HG03565 (cell line): ENCODE measurements at regions not wholly inside any gene's neighbourhood (a gene's known extent, or its start where the extent isn't known, plus 50 kb on each side); places are given as distances from the start of the nearest gene placed in this dataset.

Experiments used
- ATAC-seq: cut with Tn5 transposase; IDR thresholded peaks from one replicate; pipeline ENCODE4 v1.9.1; 2021; ENCODE audit warnings: mild to moderate bottlenecking, moderate library complexity; ENCODE audit not compliant: unreplicated experiment

DNA sequence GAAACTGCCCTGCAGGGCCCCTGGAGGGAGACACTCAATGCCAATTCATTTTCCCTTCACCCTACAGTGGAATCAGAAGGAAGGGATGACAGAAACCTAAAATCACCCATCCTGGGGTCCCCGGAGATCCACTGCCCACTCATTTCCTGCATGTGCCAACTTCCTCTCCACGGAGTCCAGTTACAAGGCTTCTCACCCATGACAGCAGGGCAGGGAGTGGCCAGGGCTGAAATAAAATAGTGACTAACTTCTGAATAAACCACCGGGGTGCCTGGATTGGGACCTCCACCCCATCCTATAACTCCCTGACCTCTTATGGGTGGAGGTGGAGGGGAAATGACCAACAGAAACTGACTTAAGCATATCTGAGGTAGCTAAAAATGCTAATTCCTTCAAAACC is 362.3 kb downstream of the MAFB start:
- ATAC-seq = no peak

DNA sequence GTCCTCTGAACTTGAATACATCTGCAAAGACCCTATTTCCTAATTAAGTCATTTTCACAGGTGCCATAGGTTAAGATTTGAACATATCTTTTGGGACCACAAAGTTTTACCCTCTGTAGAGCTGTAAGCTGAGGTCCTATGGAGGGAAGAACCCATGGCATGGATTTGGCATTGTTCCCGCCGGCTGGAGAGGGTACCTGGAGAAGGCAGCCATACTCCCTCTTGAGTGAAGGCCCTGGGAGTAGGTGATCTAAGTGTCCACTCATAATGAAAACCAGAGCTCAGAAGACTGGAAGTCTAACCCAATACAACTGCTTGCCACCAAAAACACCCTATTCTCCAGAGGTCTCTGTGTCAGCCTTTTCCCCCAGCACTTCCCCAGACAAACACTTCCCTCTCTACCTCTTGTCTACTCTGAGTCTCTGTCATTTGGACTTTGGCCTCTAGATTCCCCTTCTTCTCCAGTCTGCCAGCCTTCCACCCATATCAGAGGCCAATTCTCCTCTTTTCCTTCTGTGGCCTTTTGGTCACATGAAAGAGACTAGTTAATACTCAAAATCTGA is 363.9 kb downstream of the MAFB start:
- no peak for ATAC-seq

DNA sequence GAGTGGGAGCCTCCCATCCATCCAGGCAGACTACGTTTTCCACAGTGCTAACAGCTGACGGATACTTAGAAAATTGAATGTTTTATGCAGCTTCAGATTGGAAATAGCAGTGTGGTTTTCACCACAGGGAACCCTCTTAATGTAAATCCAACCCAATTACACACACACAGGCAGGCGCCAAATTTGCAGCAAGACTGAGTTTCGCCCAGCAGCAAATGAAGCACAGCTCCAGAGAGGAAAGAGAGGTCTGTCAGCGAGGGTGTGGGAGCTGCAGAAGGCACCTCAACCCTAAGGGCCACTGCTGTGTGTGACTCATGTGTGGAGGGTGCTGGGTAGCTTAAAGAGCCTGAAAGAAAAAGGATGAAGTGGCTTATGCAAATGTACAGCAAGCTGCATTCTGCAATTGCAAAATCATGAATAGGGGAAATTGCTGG is 365.7 kb downstream of the MAFB start:
- no peak for ATAC-seq

DNA sequence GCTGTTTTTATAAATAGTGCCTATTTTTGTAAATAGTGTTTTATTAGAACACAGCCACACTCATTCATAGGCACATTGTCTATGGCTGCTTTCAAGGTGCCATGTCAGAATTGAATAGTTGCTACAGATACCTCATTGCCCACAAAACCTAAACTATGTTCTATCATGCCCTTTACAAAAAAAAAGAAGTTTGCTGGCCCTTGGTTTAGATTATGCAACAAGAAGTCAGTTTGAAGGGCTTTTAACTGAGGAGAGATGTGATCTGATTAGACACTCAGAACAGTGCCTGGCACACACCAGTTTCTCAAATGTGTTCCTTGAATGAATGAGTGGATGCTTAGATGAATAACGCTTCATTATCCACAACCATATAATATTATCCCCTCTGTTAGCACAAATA is 366.1 kb downstream of the MAFB start:
- ATAC-seq = no peak

DNA sequence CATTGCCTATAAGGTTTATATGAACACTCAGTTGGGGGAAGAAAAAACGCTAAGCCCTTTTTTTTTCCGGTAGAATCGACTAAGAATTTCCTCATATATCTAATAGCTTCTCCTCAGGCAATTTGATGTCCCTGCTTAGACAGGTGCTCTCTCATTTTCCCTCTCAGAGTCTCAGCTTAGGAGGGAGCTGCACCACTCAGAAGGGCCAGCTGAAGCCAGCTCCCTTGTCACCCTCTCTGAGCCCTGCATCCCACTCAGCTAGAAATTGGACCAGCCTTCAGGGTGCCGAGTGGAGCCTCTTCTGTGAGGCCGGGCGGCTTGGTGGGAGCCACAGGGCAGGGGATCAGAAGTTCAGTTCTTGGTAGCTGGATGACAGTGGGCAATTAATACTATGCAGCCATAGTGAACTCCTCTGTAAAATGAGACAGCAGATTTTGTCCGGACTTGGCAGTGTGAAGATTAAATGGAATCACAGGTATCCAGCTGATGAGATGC is 368.5 kb downstream of the MAFB start:
- no peak for ATAC-seq

DNA sequence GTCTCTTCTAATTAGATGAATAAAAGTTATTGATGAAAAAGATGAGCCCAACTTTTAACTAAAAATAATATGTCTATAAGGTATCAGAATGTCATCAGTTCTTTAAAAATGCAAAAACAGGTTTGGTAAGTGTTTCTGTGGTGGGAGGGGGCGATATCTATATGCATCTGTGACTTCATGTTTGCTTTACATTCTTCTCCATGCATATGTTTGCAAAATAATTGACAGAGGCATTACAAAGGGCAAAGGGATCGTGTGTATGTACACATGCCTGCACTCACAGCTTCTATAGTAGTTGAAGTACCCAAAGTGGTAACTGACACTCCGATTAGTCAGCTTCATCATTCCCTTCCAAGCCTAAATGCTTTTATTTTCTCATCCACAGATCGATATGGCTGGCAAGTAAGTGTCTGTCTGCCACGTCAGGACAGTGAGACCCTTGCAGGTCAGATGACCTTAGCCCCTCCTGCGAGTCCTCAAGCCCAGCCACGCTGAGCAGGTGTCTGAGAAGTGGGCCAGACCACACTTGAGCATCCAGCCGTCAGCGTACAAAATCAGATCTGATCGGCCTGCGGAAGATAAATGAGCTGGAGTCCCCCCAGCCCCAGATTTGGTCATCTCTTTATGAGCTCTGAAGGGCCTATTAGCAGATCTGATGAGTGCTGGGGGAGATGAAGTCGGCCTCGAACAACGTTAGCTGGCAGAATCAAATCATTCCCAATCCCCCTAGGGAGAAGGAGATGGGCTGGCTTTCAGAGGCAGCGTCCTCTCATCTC is 369.1 kb downstream of the MAFB start:
- no peak for ATAC-seq

DNA sequence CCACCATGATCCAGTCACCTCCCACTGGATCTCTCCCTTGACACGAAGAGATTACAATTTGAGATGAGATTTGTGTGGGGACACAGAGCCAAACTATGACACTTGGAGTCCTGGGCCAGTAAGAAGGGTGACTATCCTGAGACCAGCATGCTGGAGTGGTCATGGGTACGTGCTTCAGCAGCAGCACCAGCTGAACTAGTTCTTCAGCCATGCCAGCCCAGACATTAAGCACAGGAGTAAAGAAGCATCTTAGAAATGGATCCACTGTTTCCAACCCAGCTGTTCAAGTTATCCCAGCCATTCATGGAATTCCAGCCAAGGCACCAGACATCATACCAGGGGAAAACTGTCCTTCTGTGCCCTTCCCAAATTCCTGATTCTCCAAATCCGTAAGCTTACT is 370.0 kb downstream of the MAFB start:
- ATAC-seq = no peak

DNA sequence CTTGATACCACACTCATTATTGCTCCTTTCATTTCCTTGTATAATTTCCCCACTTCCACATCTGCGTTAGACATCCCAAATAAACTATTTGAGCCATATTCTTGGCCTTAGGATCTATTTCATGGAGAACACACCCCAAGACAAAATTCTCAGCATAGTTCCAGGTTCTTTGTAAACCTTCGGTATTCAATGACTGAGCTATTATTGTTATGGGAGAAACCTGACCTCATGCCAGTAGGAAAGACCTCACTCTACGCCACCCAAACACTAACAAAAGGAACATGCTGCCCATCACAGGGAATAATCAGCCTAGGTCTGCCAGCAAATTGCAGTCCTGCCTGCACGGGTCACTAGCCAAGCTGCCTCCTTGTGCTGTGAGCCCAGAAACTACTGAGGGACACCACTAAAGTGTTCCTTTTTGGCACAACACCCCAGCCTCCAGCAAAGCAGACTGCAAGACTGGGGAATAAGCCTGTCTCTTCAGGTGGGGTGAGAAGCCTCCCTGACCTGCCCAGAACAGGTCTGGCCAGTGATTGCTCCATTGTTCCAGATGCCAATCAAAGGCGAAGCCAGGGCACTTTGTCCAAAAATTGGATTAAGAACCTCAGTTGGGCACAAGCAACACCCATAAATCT is 371.8 kb downstream of the MAFB start:
- no peak for ATAC-seq

DNA sequence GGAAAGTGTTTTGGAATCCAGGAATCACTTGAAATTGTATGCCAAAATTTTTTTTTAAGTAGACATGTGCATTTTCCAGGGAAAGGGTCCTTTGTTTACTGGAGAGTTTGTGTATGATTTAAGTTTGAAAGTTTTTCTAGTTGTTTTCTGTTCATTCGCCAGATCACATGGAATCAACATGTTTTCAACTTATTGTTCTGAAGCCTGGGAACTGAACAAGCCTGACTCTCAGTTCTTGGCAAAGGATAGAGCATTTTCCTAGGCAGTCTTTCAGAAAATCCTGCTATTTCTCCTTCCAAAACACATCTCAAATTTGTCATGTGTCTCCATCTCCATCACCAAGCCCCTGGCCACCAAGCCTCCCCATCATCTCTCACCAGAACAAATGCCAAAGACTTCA is 374.8 kb downstream of the MAFB start:
- no peak for ATAC-seq

DNA sequence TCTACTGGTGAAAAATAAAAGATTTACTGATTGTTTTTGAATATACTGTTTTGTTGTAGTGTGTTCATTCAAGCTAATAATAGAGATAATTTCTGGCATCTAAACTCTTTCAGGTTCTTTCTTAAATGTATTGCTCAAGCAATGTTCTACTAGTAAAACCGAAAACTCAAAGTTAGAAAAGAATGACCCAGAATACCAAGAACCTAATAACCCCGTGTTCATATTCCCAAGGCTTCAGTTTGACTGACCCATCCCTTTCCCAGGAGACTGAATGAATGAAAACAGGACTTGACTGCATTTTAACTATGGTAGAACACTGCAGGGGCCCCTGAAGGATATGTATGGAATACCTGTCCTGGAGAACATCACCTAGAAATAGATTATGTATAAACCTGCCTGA is 375.3 kb downstream of the MAFB start:
- no peak for ATAC-seq

DNA sequence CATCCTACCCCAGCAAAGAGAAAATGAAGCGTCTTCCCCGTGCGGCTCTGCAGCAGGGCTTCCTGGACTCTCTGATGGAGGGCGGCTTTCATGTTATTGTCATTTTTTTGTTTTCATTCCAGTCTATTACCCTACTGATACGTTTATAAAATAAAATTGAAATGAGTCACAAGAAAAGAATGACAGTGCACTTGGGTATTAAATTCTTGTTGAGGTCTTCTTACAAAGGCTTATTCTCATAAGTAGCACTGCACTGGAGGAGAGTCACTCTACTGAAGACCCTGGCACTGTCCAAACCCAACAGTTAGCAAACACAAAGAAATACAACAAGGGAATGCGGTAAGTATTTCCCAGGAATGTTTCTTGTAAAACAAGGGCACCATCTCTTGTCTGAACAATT is 379.3 kb downstream of the MAFB start:
- ATAC-seq = no peak

DNA sequence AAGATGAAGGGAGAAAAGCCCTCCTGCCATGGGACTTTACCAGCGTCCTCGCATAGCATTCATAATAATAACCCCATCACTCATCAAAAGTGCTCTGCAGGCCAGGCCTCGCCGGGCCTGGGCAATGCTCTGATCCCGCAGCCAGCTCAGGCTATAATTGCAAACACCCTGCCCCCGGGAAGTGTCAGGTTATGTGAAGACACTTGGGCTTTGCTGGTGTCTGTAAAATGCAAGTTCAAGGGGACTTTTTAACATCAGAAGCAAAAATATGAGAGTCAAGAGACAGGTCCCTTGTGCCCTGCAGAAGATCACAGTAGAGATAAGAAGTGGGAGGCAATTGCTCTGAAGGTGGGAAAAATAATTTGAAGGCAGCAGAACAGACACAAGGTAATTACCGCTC is 381.0 kb downstream of the MAFB start:
- no peak for ATAC-seq

DNA sequence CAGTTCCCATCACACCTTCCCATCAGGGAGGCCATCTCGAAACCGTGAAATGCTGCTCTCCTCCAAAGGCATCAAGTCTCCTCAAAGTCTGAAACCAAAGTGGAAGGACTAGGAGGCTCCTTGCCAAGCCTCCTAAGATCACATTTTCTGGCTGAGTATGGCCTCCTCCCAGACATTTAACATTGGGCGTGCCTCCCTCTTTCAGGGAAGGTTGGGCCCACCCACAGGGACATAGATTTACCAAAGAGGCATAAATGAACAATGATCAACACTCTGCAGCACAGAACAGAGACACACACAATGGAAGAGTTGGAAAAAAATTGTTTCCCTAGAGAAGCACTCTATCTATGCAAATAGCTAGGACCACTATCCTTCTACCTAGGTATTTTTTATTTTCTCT is 381.8 kb downstream of the MAFB start:
- no peak for ATAC-seq

DNA sequence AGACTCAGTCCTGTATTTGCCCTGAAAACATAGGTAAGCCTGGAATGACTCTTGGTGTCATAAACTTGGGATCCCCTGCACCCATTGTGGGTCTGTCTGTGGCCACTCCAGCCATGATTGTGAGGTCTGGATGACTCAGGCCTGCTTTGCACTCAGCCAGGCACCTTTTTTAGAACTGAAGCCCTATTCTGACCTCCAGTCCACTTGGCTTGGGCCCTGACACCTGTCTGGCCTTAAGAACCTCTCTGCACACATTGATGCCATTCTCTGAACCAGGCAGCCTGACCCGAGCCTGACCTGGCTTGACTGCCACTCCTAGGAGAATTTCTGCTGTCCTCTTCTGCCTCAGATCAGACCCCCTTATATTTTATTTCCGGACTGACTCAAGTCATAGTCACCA is 383.7 kb downstream of the MAFB start:
- no peak for ATAC-seq

DNA sequence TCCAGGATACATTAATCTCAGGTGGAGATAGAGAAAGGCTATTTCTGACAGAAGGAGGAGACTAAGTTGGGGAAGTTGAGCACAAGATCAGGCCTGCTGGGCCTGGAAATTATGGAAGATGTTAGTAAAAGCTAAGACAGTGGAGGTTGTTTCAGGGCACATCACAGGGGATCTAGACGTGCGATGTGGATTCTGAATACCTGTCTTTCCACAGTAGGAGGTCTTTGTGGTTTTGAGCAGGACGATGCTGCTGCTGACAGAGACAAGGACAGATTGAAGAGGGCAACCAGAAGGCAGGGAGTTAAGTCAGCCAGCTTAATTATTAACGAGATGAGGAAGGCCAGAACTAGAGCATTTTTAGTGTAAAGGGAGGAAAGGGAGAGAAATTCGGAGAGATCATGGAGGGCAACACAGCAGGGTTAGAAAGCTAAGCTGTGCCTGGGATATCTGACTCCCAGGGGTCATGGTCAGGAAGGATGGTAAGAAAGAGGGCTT is 384.9 kb downstream of the MAFB start:
- no peak for ATAC-seq

DNA sequence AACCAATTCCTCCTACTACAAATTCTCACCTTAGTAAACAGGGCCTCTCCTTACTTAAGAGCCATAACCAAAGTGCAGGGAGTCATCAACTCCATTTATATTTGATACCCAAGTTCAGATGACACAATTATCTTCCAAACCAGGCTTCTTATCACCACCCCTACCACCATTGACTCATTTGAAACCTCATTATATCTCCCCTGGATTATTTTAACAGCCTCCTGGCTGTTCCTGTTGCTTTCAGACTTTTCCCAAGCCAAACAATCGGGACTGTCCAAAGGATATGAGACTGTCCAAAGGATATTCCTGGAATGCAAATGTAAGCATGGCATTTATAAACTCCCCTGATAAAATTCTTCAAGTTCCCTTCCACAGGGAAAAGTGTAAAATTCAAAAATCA is 394.3 kb downstream of the MAFB start:
- no peak for ATAC-seq

DNA sequence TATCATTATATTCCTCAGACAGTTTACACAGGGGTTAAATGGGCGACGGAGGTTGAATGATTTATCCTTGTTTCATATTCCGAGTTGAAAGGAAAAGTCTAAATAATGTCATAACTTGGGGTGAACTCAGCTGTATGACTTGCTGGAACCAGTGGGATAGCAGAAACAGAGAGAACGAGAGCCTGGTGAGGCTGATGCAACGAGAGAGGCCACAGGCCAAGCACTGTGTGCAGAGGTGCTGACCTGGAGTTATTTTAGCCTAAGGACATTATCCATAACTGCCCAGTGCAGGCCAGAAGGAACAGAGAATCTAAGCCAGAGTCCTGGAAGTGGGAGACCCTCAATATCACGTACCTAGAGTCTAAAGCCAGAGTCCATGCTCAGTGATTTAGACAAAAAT is 394.9 kb downstream of the MAFB start:
- ATAC-seq = no peak

DNA sequence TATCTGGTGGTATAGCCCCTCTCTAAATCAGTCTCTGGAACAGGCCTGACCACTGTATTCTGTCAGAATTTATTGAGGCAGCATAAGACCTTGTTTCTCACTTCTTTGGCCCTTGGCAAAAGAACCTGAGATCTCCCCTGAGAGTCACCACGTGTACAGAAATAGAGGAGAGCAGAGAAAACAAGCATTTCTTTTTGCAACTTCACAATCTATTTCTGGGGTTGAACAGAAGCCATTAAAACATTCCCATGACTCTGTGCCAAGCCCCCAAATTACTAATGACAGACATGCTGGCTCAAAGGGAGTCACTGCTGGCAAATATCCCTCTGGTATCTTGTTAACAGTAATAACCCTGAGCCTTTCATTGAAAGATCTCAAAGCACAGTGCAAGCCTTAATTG is 395.3 kb downstream of the MAFB start:
- ATAC-seq = no peak

DNA sequence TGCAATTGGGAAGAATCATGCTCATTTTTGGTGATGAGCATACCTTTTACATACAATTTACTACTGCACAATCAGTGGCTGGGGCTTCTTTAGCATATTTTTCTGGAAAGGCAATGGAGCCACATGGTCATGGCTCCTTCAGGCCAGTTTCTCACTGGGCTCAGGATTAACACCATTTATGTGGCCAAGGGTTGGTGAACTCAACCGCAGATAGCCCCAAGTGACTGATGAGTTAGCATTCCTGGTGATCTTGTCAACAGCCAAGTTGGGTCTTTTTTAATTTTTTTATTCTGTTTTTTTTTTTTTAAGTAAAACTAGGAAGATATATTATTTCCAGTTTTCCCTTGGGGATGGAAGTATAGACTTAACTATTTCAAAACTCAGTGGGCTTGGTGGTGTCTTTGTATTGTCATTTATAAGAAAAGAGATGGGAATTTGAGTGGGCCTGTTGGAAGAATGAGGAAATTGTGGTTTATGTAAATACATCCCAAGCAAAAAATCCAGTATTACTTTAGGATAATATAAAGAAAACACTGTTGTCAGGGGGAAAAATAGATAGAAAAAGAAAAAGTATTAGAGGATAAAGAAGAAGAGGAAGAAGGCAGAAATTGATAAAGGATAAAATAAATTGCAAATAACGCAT is 397.4 kb downstream of the MAFB start:
- ATAC-seq = no peak

DNA sequence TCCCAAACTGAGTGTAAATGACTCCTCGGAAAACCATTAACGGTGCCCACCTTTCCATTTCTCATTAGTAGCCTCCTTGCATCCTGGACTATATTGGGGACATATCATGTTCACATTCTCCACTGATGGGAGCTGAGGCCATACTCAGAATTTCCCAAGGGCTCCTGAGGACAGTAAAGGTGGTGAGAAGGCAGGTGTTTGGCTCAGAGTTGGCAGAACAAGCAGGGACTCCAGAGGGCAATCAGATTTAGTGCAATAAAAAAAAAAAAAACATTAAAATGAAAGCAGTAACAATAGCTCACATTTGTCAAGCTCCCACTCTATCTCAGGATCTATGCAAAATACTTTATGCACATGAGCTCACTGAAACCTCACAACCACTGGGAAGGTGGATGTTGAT is 401.4 kb downstream of the MAFB start:
- ATAC-seq = no peak

DNA sequence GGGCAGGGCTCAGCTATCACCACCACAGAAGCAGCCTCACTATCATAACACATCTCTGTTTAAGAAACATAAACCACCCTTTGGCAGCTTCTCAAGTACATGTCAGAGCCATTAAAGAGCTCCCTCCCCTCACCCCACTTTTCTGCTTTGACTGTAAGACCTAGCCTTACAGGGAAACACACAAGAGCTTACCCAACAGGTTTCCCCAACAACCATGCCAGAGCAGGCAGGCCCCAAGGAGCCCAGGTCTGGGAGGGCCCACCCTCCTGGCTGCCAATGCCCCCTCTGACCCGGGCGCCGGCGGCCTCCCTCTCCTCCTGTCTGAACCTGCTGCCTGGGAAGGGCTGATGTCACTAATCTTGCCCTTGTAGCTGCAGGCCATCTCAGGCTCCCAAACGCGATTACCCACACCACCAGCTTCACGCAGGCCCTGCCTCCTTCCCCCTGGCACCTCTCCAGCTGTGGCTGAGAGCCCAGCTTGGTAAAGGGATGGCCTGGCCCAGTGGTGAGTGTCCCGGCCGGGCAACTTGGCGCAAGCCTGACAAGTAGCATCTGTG is 402.0 kb downstream of the MAFB start:
- no peak for ATAC-seq
